Fibroblast of skin of right quadriceps (primary cell): ENCODE measurements at regions not wholly inside any gene's neighbourhood (a gene's known extent, or its start where the extent isn't known, plus 50 kb on each side); places are given as distances from the start of the nearest gene placed in this dataset.
A peak's percentile ranks its signal among the peaks of the same experiment; 100 is the strongest.
"Not testable (repeated sequence)": the region's sequence is repeated elsewhere in the genome, so short reads cannot be mapped to it uniquely, and the experiment has no call there.

Experiments
- DNase-seq: peaks from one replicate; pipeline ENCODE4 v3.0.0-alpha.2; 2013

DNA sequence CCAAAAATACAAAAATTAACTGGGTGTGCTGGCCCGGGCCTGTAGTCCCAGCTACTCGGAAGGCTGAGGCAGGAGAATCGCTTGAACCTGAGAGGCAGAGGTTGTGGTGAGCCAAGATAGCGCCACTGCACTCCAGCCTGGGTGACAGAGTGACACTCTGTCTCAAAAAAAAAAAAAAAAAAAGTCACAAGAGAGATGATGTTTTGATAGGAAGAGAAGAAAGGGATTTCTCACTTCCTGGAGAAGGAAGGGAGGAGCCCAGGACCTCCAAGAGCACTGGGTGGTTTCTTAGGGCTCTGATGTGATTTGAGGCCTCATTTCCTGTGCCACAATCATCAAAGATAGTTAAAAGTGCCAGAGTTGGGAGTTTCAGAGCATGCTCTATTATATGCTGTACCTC, 1048.3 kb downstream of the BCL11B start:
- DNase-seq = not testable (repeated sequence)

- no peak for DNase-seq
These were observed 1045.6 kb downstream of the BCL11B start for GRCh38 chr14:98226411-98226810.

GRCh38 chr14:98227000-98227726, 1044.8 kb downstream of the BCL11B start:
- DNase-seq = no peak

DNA sequence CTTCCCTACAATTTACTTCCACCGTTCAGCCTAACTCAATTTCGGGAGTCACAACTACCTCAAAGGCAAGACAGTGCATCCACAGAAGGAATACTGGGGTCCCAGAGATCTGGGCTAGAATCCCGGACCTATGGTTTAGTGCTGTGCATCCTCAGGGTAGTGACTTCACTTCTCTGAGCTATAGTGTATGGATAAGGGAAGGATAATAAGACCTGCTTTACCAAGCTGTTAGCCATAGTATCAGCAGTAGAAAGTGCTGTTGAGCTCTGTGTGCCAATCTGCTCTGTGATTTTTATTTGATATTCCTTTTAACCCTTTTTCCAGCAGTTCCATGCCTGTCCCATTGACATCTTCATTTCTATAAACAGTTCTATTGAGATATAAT, 1044.3 kb downstream of the BCL11B start:
- DNase-seq = no peak

GRCh38 chr14:98229656-98230366, 1042.2 kb downstream of the BCL11B start:
- DNase-seq = peak; percentile 21

- no peak for DNase-seq
These were observed 1041.6 kb downstream of the BCL11B start for GRCh38 chr14:98230411-98230810.

DNA sequence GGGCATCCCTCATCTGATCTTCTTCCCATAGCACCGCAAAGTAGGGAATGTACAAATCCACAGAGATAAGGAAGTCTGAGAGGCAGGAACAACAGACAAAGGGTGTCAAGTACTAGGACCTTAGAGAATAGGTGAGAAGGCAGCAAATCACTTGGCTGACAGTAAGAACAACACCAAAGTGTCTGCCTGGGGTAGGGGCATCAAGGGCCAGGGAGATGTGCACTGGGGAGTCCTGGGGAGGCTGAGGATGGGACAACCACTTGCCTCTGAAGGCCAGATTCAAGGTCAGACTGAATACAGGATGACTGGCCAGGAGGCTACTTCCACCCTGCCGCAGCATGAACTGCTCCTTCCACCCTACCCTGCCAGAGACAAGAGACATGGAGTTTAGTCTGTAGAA, 1040.8 kb downstream of the BCL11B start:
- DNase-seq = no peak

GRCh38 chr14:98233656-98234055, 1038.3 kb downstream of the BCL11B start:
- DNase-seq = no peak

GRCh38 chr14:98234208-98234607, 1037.8 kb downstream of the BCL11B start:
- peak; percentile 51 for DNase-seq

DNA sequence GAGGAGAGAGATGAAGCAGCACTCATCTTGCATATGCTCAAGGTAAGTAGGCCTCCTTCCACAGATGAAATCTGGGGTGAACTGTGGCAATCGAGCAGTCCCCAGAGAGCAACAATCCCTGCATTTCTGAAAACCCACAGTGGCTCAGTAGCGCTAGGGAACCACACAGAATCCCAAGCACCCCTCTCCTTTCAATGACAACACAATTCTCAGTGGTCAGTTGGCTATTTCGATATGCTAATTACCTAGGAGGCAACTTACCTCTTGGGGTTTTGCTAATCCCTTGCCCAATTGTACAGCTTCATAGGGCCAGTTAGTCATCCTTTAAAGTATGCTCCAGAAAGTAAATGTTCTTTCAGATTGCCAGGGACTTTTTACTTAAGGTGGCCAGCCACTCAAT, 1035.7 kb downstream of the BCL11B start:
- DNase-seq = no peak

GRCh38 chr14:98237939-98238338, 1034.1 kb downstream of the BCL11B start:
- no peak for DNase-seq

DNA sequence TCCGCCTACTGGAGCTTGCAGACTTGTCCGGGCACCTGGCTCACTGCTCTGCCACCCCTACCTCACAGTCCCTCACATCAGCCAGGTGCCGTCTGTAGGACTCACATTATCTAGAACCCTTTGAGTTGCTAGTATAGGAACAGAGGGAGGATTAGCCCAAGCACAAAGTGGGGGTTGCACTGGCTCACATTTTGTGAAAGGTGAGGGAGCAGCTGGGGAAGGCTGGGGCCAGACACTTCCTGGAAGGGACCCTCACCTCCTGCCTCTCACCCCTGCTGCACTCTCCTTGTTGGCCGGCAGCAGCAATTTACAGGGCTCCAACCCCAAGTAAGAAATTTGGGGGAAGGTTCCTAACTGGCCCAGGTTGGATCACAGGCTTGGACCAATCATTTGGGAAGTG, 1031.6 kb downstream of the BCL11B start:
- no peak for DNase-seq

- DNase-seq = no peak
These were observed 1029.1 kb downstream of the BCL11B start for GRCh38 chr14:98242903-98243302.

- no peak for DNase-seq
These were observed 1028.7 kb downstream of the BCL11B start for GRCh38 chr14:98243332-98243731.

- DNase-seq = no peak
These were observed 1027.6 kb downstream of the BCL11B start for GRCh38 chr14:98244162-98244948.

DNA sequence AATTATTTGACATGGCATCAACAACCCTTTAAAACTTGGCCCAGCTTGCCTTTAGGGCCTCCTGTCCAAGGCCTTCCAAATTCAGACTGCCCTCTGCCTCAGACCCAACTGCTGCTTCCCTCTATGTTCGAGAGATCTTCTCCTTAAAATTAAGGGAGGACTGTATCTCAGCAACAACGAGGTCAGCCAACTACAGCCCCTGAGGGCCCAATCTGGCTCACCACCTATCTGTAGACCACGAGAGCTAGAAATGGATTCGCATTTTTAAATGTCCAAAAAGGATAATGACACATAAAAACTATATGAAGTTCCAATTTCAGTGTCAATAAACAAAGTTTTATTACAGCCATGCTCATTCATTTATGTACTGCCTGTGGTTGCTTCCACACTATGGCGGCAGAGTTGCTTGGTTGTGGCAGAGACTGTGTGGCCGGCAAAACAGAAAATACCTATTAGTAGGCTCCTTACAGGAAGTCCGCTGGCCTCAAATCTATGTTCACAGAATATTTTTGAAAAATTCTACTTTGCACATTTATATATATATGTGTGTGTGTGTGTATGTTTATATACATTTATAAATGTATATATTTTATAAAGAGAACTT, 1026.9 kb downstream of the BCL11B start:
- DNase-seq = no peak

GRCh38 chr14:98249057-98249456, 1022.9 kb downstream of the BCL11B start:
- DNase-seq = no peak

DNA sequence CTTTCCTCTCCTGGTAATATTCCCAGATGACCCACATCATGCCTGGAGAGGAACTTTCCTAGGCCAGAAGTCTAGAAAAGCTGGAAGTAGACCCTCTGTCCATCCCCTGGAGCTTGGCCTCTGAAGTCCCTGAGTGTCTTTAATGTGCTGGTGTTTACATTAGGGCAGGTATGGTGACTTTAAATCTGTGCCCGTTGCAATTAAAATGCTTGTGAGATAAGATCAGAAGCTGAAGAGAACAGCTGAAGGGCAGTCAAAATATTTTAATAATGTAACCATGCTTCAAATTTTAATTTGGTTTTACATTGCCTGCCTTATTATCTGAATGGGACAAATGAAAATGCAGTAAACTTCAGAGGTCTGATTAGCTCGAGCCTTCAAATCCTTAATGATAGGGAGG, 1022.5 kb downstream of the BCL11B start:
- no peak for DNase-seq

GRCh38 chr14:98252820-98253219, 1019.2 kb downstream of the BCL11B start:
- no peak for DNase-seq

DNA sequence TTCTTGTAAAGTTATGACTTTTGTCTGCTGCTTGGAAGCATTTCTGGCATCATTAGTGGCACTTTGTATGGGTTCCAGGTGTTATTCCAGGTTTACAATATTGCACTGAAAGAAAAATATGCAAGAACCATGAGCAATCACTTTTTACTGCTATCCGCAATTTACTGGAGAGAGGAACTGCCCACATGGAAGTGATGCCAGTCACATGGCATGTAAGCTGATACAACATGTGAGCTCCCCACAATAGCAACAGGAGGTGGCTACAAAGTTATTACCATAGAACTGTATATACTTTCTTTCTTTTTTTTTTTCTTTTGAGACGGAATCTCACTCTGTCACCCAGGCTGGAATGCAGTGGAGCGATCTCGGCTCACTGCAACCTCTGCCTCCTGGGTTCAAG, 1012.1 kb downstream of the BCL11B start:
- DNase-seq = no peak

DNA sequence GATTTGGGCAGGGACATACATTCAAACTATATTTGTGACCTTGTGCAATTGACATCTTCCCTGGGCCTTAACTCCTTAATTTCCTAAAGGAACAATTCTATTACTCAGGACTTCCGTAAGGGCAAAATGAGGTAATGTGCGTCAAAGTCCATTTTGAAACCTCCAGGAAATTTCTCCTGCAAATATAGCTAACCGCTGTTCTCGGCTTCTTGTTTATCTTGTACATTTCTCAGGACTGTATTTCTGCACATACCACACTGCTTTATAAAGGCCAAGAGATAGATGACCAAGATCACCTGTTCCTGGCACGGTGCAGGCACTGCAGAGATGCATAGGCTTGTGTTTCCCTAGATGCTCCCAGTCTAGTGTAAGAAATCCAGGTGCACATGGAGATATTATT, 1009.4 kb downstream of the BCL11B start:
- DNase-seq = no peak

DNA sequence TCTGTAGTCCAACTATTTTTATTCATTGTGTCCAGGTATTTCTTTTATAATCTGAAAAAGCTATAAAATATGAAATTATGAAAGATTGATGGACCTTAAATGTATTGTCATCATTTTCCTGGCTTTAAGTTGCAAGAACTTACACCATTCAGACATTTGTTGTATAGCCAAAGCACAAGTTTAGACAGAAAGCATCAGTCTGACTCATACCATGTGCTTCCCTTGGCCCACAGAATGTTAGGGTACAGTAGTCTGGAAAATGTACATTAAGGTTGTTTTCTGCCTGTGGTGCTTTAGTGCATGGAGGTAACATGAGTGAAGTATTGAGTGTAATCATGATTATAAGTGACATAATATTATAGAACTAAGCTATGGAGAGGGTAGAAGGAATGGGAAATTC, 1002.5 kb downstream of the BCL11B start:
- no peak for DNase-seq

- DNase-seq = peak; percentile 6
These were observed 1001.8 kb downstream of the BCL11B start for GRCh38 chr14:98270201-98270600.
